ENCODE measurements at regions not wholly inside any gene's neighbourhood (a gene's known extent, or its start where the extent isn't known, plus 50 kb on each side); places are given as distances from the start of the nearest gene placed in this dataset.

DNA sequence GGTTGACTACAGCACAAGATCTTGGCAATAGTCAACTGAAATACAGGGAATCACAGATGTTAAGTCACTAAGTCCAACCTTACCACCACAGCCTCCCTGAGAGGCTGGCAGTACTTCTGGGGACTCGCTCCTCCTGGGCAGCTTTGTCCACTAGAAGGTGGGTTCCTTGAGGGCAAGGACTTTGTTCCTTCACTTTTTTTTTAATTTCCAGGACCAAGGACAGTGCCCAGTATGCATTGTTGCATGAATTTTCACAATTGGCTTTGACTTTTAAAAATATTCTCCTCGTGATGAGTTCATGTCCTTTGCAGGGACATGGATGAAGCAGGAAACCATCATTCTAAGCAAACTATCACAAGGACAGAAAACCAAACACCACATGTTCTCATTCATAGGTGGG lies 96.7 kb upstream of the IGSF21 start:
- Histone ChIP-seq H3K36me3 (no peaks in the 10 kb centered on the region), H3K27me3 (no peaks in the 10 kb centered on the region), H3K9me3 (ENCODE audit: low read depth) (no peaks in the 10 kb centered on the region), H3K27ac (no peak overlapping the region), H3K4me3 (no peak overlapping the region), H3K4me1 (ENCODE audit: low read depth) (no peaks in the 10 kb centered on the region)
- no peak for TF ChIP-seq CTCF (IDR thresholded peaks at IDR 0.05; ENCODE audit: low read depth, low read length)
- peak; percentile 5 to 57 for DNase-seq (ENCODE audit: low read depth in 1 of 2, low spot score in 1 of 2)

DNA sequence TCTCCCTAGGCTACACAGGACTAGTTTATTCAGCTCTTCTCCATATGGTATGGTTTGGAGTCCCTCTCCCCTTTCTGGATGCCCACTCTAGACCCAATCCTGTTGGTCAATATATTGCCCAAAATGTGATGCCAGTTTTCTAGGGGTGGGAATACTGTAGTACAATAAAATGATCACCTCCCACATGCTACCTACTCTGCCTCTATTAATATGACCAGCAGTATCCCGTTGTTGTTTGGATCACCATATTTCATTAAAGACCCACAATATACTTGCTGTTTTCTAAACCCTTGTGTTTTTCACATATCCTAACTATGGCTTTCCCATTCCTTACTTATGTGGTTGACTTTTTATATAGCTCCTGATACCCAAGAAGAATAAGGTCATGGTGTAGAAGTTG lies 95.9 kb upstream of the IGSF21 start:
- Histone ChIP-seq H3K4me3 (no peak overlapping the region), H3K27ac (no peak overlapping the region), H3K4me1 (ENCODE audit: low read depth) (no peaks in the 10 kb centered on the region), H3K36me3 (no peaks in the 10 kb centered on the region), H3K9me3 (ENCODE audit: low read depth) (no peaks in the 10 kb centered on the region), H3K27me3 (no peaks in the 10 kb centered on the region)
- DNase-seq (ENCODE audit: low read depth in 1 of 2, low spot score in 1 of 2): no peak
- no peak for TF ChIP-seq CTCF (IDR thresholded peaks at IDR 0.05; ENCODE audit: low read depth, low read length)

DNA sequence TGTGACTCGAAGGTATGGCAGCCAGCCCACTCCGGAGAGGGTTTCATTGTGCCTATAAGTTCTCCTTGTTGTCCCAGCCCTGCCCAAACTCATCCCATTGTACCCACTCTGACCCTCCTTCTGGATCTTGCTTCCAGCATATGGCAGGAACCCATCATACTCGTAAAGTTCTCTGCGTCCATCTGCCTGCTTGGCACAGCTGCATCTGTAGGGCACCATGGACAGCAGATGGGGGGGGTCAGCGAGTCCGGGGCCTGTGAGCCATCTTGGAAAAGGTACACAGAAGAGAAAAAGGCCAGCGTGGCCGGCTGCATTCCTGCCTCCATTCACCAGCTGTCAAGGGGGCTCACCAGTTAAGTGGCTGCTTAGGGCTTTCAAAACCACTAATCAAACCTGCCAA lies 94.9 kb upstream of the IGSF21 start:
- Histone ChIP-seq H3K9me3 (ENCODE audit: low read depth) (no peaks in the 10 kb centered on the region), H3K4me1 (ENCODE audit: low read depth) (no peaks in the 10 kb centered on the region), H3K36me3 (no peaks in the 10 kb centered on the region), H3K27me3 (no peaks in the 10 kb centered on the region), H3K27ac (no peak overlapping the region), H3K4me3 (no peak overlapping the region)
- no peak for DNase-seq (ENCODE audit: low read depth in 1 of 2, low spot score in 1 of 2)
- no peak for TF ChIP-seq CTCF (IDR thresholded peaks at IDR 0.05; ENCODE audit: low read depth, low read length)

DNA sequence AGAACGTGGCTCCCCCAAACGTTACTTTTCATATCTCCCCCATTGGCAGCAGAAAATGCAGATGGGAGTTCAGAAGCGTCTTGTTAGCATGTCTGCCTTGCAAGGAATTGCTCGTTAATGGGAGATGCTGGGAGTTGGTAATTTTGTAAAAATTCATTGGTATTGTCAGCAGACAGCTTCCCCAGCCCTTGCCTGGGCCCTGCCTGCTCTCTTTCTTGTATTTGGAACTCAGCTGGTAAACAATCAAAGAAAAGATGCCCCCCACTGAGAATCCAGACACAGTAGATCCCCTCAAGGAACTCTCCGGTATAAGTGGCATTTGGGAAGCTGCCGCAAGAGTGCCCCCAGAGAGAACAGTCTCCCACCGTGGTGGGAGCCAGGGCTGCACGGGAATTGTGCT lies 94.4 kb upstream of the IGSF21 start:
- H3K4me1 ChIP-seq (ENCODE audit: low read depth): no peaks in the 10 kb centered on the region
- no peak overlapping the region for H3K27ac ChIP-seq
- no peaks in the 10 kb centered on the region for H3K36me3 ChIP-seq
- DNase-seq (ENCODE audit: low read depth in 1 of 2, low spot score in 1 of 2): no peak
- no peak for TF ChIP-seq CTCF (IDR thresholded peaks at IDR 0.05; ENCODE audit: low read depth, low read length)
- H3K9me3 ChIP-seq (ENCODE audit: low read depth): no peaks in the 10 kb centered on the region
- H3K4me3 ChIP-seq: no peak overlapping the region
- H3K27me3 ChIP-seq: no peaks in the 10 kb centered on the region

GRCh38 chr1:18015719-18016118 lies 91.9 kb upstream of the IGSF21 start:
- Histone ChIP-seq H3K27ac (no peak overlapping the region), H3K4me3 (no peak overlapping the region), H3K9me3 (ENCODE audit: low read depth) (no peaks in the 10 kb centered on the region), H3K36me3 (no peaks in the 10 kb centered on the region), H3K27me3 (no peaks in the 10 kb centered on the region), H3K4me1 (ENCODE audit: low read depth) (no peaks in the 10 kb centered on the region)
- no peak for DNase-seq (ENCODE audit: low read depth in 1 of 2, low spot score in 1 of 2)
- no peak for TF ChIP-seq CTCF (IDR thresholded peaks at IDR 0.05; ENCODE audit: low read depth, low read length)

DNA sequence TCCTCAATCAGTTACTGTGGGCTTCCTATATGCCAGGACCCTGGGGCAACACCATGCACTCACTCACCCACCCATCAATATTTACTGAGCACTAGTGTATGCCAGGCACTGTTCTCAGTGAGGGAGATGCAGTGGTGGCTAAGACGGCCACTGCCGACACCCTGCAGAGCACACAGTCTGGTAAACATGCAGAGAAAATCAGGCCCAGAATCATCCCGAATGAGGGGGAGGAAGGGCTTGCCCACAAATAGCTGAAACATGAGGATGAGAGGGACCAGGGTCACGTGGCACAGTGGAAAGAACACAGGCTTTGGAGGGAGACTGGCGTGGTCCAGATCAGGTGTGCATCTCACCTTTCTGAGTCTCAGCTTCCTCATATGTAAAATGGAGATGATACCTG lies 89.2 kb upstream of the IGSF21 start:
- TF ChIP-seq CTCF (IDR thresholded peaks at IDR 0.05; ENCODE audit: low read depth, low read length): no peak
- Histone ChIP-seq H3K36me3 (no peaks in the 10 kb centered on the region), H3K27ac (no peak overlapping the region), H3K4me3 (no peak overlapping the region), H3K9me3 (ENCODE audit: low read depth) (no peaks in the 10 kb centered on the region), H3K4me1 (ENCODE audit: low read depth) (no peaks in the 10 kb centered on the region), H3K27me3 (peaks cover 7% of the 10 kb centered on the region)
- DNase-seq (ENCODE audit: low read depth in 1 of 2, low spot score in 1 of 2): no peak
